DOHH2 (cell line): ENCODE measurements at regions not wholly inside any gene's neighbourhood (a gene's known extent, or its start where the extent isn't known, plus 50 kb on each side); places are given as distances from the start of the nearest gene placed in this dataset.
"Not testable (repeated sequence)": the region's sequence is repeated elsewhere in the genome, so short reads cannot be mapped to it uniquely, and the experiment has no call there.

Experiments
- H3F3A ChIP-seq: fragments of 200-600 bp; sonication (generic), shearing (Covaris generic); 2 replicates; pipeline ENCODE4 v1.6.0; 2016; ENCODE audit warnings: antibody characterized with exemption, mild to moderate bottlenecking; ENCODE audit not compliant: control insufficient read depth, insufficient read depth
- H3K27ac ChIP-seq: fragments of 200-600 bp; sonication (generic); 2 replicates; pipeline ENCODE4 v1.5.1; 2014; ENCODE audit warnings: low read depth, mild to moderate bottlenecking, low read length, moderate library complexity
- H3K27me3 ChIP-seq: fragments of 200-600 bp; sonication (generic); 2 replicates; pipeline ENCODE4 v1.6.1; 2014; ENCODE audit warnings: mild to moderate bottlenecking, low read length, mixed read lengths; ENCODE audit not compliant: control insufficient read depth
- H3K36me3 ChIP-seq: fragments of 200-600 bp; sonication (generic); 2 replicates; pipeline ENCODE4 v1.6.1; 2014; ENCODE audit warnings: mild to moderate bottlenecking, low read length, moderate library complexity, mixed read lengths; ENCODE audit not compliant: control insufficient read depth
- H3K4me1 ChIP-seq: fragments of 200-600 bp; sonication (generic); 2 replicates; pipeline ENCODE4 v1.6.1; 2014; ENCODE audit warnings: mild to moderate bottlenecking, low read length, mixed read lengths; ENCODE audit not compliant: control insufficient read depth
- H3K4me2 ChIP-seq: fragments of 200-600 bp; sonication (generic); 2 replicates; pipeline ENCODE4 v1.6.0; 2014; ENCODE audit warnings: mild to moderate bottlenecking, low read length, moderate library complexity
- H3K4me3 ChIP-seq: fragments of 200-600 bp; sonication (generic); 2 replicates; pipeline ENCODE4 v1.5.1; 2014; ENCODE audit warnings: mild to moderate bottlenecking, low read length, mixed read lengths
- H3K79me2 ChIP-seq: fragments of 200-600 bp; sonication (generic); 2 replicates; pipeline ENCODE4 v1.6.1; 2014; ENCODE audit warnings: mild to moderate bottlenecking, low read length, mixed read lengths; ENCODE audit not compliant: control insufficient read depth
- H3K9me2 ChIP-seq: fragments of 200-600 bp; sonication (generic); replicated peaks from 2 replicates; pipeline ENCODE4 v1.6.1; 2014; ENCODE audit warnings: mild to moderate bottlenecking, low read length, mixed read lengths; ENCODE audit not compliant: control insufficient read depth
- H3K9me3 ChIP-seq: fragments of 200-600 bp; sonication (generic); 2 replicates; pipeline ENCODE4 v1.6.1; 2014; ENCODE audit warnings: antibody characterized with exemption, low read length, mixed read lengths; ENCODE audit not compliant: control insufficient read depth, insufficient read depth
- H4K20me1 ChIP-seq: fragments of 200-600 bp; sonication (generic); 2 replicates; pipeline ENCODE4 v1.6.0; 2014; ENCODE audit warnings: low read depth, mild to moderate bottlenecking, antibody characterized with exemption, low read length, moderate library complexity; ENCODE audit not compliant: control insufficient read depth, insufficient read depth
- CTCF ChIP-seq: fragments of 200-600 bp; sonication (generic); IDR thresholded peaks from one replicate; pipeline ENCODE4 v1.5.1; 2014; ENCODE audit warnings: antibody characterized with exemption, mild to moderate bottlenecking, low read depth, low read length; ENCODE audit not compliant: poor library complexity, severe bottlenecking
- EZH2phosphoT487 ChIP-seq: fragments of 200-600 bp; sonication (generic); IDR thresholded peaks from 2 replicates; pipeline ENCODE4 v1.6.1; 2017; ENCODE audit warnings: borderline replicate concordance, mild to moderate bottlenecking, antibody characterized with exemption, low read length, moderate library complexity, mixed read lengths

DNA sequence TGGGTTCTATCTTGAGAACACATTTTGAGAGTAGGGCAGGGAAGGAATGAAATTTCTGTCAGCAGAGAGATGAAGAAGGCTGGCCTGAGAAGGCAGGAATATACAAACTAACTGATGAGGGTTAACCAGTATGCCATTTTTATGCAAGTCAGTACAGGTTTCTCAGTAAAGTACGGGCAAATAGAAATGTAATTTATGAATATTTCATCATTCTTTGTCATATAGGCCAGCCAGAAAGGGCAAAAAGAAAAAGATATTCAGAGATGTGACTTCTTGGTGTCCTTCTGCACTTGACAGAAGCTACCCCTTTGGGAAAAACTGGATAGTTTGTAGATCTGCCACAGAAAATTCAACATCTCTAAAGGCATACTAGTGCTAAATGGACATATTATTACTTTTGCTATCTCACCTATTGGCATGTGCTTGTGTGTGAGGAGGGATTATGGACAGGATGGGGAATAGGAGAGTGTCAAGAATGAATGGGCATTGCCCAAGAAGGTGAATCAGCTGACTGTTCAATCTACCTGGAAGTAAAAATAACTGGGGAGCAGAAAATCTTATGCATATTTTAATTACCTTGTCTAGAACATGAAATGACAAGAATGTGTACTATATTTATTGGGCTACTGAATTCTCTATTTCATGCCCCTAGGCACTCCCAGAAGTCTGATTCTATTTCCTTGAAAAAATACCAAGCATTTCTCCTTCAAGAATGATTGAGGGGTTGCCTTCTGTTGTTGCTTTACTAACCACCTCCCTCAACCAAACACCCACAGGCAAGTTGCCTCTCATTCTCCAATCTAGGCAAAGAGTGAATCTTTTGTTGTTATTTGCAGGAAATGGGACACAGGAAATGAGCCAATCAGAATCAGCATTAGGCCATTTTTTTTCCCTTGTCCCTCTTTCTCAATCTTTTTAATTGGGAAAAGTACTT is 175.1 kb upstream of the SLC38A2 start:
- Histone ChIP-seq H3K4me1 (no peaks in the 10 kb centered on the region), H3K9me3 (no peaks in the 10 kb centered on the region; the same call in 1 of the 2 replicates), H3K9me2 (no peaks in the 10 kb centered on the region), H3K4me2 (no peak overlapping the region), H3F3A (no peaks in the 10 kb centered on the region), H3K36me3 (no peaks in the 10 kb centered on the region), H3K4me3 (no peak overlapping the region), H4K20me1 (no peaks in the 10 kb centered on the region), H3K27me3 (no peaks in the 10 kb centered on the region), H3K27ac (no peak overlapping the region), H3K79me2 (no peaks in the 10 kb centered on the region)
- TF ChIP-seq CTCF (no peak), EZH2phosphoT487 (no peak)

DNA sequence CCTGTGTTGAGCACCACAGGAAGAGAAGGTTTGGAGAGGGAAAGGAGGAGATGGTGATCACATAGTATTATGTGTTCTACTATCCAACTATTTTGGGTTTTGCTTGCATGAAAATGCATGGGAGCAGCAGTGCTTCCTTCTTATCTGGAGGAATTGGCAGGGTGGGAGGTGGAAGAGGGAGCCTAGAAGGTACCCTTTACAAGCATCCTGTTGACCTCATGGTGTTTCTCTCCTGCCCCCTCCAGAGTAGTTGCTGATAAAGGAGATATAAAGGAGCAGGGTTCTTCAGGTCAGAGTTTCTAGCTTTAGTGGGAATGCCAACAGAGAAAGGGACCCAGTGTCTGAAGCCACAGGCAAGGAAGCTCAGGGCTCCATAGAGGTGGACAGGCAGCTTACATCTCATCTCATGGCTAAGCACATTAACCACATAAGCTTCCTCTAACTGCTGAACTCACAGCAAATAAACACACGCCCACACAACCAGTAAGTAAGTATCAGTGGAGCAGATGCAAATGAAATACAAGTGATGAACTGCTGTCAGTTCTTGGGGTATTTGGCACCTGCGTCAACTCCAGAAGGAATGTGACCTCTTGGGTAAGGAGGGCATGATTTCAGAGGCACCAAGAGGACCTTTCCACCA is 174.2 kb upstream of the SLC38A2 start:
- Histone ChIP-seq H3K4me2 (no peak overlapping the region), H3F3A (no peaks in the 10 kb centered on the region), H4K20me1 (no peaks in the 10 kb centered on the region), H3K4me1 (no peaks in the 10 kb centered on the region), H3K27me3 (no peaks in the 10 kb centered on the region), H3K36me3 (no peaks in the 10 kb centered on the region), H3K9me2 (no peaks in the 10 kb centered on the region), H3K4me3 (no peak overlapping the region), H3K79me2 (no peaks in the 10 kb centered on the region), H3K27ac (no peak overlapping the region), H3K9me3 (no peaks in the 10 kb centered on the region)
- TF ChIP-seq CTCF (no peak), EZH2phosphoT487 (no peak)

GRCh38 chr12:46543378-46543795 is 170.8 kb upstream of the SLC38A2 start:
- H4K20me1 ChIP-seq, H3K4me2 ChIP-seq, H3K27ac ChIP-seq, H3K9me2 ChIP-seq, H3F3A ChIP-seq, H3K9me3 ChIP-seq, H3K27me3 ChIP-seq, H3K4me1 ChIP-seq, H3K36me3 ChIP-seq, H3K4me3 ChIP-seq, H3K79me2 ChIP-seq: not testable (repeated sequence)

GRCh38 chr12:46538976-46539375 is 166.4 kb upstream of the SLC38A2 start:
- Histone ChIP-seq H3K27ac (no peak overlapping the region), H3K36me3 (no peaks in the 10 kb centered on the region), H4K20me1 (no peaks in the 10 kb centered on the region), H3K27me3 (no peaks in the 10 kb centered on the region; the same call in 1 of the 2 replicates), H3K9me2 (no peaks in the 10 kb centered on the region), H3K9me3 (no peaks in the 10 kb centered on the region), H3K4me2 (no peak overlapping the region), H3K4me3 (no peak overlapping the region), H3F3A (no peaks in the 10 kb centered on the region), H3K4me1 (no peaks in the 10 kb centered on the region), H3K79me2 (no peaks in the 10 kb centered on the region)
- no peak for TF ChIP-seq EZH2phosphoT487
- no peak for TF ChIP-seq CTCF
